K562 (cell line): ENCODE measurements at regions not wholly inside any gene's neighbourhood (a gene's known extent, or its start where the extent isn't known, plus 50 kb on each side); places are given as distances from the start of the nearest gene placed in this dataset.

ENCODE experiments used
- ATAC-seq: fragments of 200-7000 bp; cut with Tn5 transposase; 3 replicates; pipeline ENCODE4 v1.9.1; 2020; ENCODE audit warnings: moderate library complexity
- BruUV-seq: library from RNA; stranded (reverse); fragments of 400-500 nt; replicated peaks from 2 replicates; lab custom pipeline; 2021; lab: Mats Ljungman, UMichigan
- CTCF ChIA-PET: fragments of 300-600 bp; formaldehyde crosslinking; extraction: SDS; loops from one replicate; lab custom pipeline; 2021; ENCODE audit warnings: low intra/inter-chr PET ratio; lab: Yijun Ruan, JAX
- POLR2A ChIA-PET: fragments of 300-600, 350-650 bp; sonication (Branson Sonifier 250); formaldehyde crosslinking; extraction: SDS; loops from one replicate; lab custom pipeline; 2021; ENCODE audit warnings: antibody characterized with exemption, inconsistent platforms; lab: Yijun Ruan, JAX
- DNase-seq, 4 experiments: peaks; one replicate each; pipeline versions ENCODE4 v3.0.0 to v3.0.0-alpha.2; 2011 to 2018; ENCODE audit warnings: low spot score in 3 of 4, mixed read lengths in 3 of 4; ENCODE audit errors: extremely low read depth in 1 of 4
- FAIRE-seq: peaks from 2 replicates; lab custom pipeline; 2011; peaks lifted over from hg19 to GRCh38; lab: Jason Lieb, UNC
- H2AFZ ChIP-seq: 2 replicates; pipeline ENCODE4 v1.6.0; 2011; ENCODE audit warnings: low read depth, low read length, control low read depth, inconsistent platforms
- H3K27ac ChIP-seq: fragments of 200-600 bp; 3 replicates; pipeline ENCODE4 v1.8.0; 2011; ENCODE audit warnings: low read depth, mild to moderate bottlenecking, control low read depth, inconsistent platforms, low read length, moderate library complexity, mixed read lengths; ENCODE audit errors: extremely low read depth
- H3K27me3 ChIP-seq, 2 experiments: fragments of 300-600 bp in 1 of 2; 2 replicates in 1 of 2; 3 replicates in 1 of 2; pipeline versions ENCODE4 v1.6.0 to v1.8.0; 2011; ENCODE audit warnings: inconsistent platforms in 2 of 2, low read length in 2 of 2, mild to moderate bottlenecking in 1 of 2, mixed read lengths in 1 of 2, moderate library complexity in 1 of 2; ENCODE audit not compliant: control insufficient read depth in 2 of 2, insufficient read depth in 2 of 2
- H3K36me3 ChIP-seq: fragments of 300-600 bp; 3 replicates; pipeline ENCODE4 v1.8.0; 2011; ENCODE audit warnings: mild to moderate bottlenecking, low read length, inconsistent platforms; ENCODE audit not compliant: control insufficient read depth, insufficient read depth
- H3K4me1 ChIP-seq, 2 experiments: fragments of 200-600 bp in 1 of 2; replicated peaks in 1 of 2; 2 replicates in 1 of 2; 3 replicates in 1 of 2; pipeline versions ENCODE4 v1.5.1 to v1.8.0; 2011; ENCODE audit warnings: inconsistent platforms in 2 of 2, low read length in 2 of 2, mild to moderate bottlenecking in 1 of 2, mixed read lengths in 1 of 2, moderate library complexity in 1 of 2; ENCODE audit not compliant: control insufficient read depth in 2 of 2, insufficient read depth in 2 of 2
- H3K4me2 ChIP-seq: 2 replicates; pipeline ENCODE4 v1.6.1; 2011; ENCODE audit warnings: low read length, control low read depth, inconsistent platforms, mixed read lengths; ENCODE audit not compliant: insufficient read depth
- H3K4me3 ChIP-seq: fragments of 200-600 bp; sonication (generic), shearing (Covaris generic); 2 replicates; pipeline ENCODE4 v1.5.1; 2016; ENCODE audit warnings: control low read depth, inconsistent platforms
- H3K79me2 ChIP-seq: fragments of 200-600 bp; 3 replicates; pipeline ENCODE4 v1.8.0; 2011; ENCODE audit warnings: low read length, inconsistent platforms; ENCODE audit not compliant: control insufficient read depth, insufficient read depth
- H3K9ac ChIP-seq, 2 experiments: 2 replicates each; pipeline versions ENCODE4 v1.6.0 to v1.6.1; 2011; ENCODE audit warnings: low read depth in 2 of 2, low read length in 2 of 2, control low read depth in 1 of 2, inconsistent platforms in 1 of 2, mild to moderate bottlenecking in 1 of 2, mixed read lengths in 1 of 2; ENCODE audit not compliant: insufficient read depth in 1 of 2
- H3K9me1 ChIP-seq: one replicate; pipeline ENCODE4 v1.6.0; 2011; ENCODE audit warnings: inconsistent platforms, mild to moderate bottlenecking, low read length, moderate library complexity; ENCODE audit not compliant: control insufficient read depth, insufficient read depth
- H3K9me3 ChIP-seq: replicated peaks from 2 replicates; pipeline ENCODE4 v1.5.1; 2011; ENCODE audit warnings: low read depth, low read length, inconsistent platforms; ENCODE audit not compliant: control insufficient read depth, insufficient read depth
- H4K20me1 ChIP-seq: replicated peaks from 2 replicates; pipeline ENCODE4 v1.6.1; 2011; ENCODE audit warnings: low read length, inconsistent platforms, mixed read lengths; ENCODE audit not compliant: control insufficient read depth, insufficient read depth
- DNMT1 ChIP-seq: fragments of 450-650 bp; IDR thresholded peaks from 2 replicates; pipeline ENCODE4 v1.6.1; 2016; ENCODE audit warnings: antibody characterized with exemption, mild to moderate bottlenecking
- IRF2 ChIP-seq: sonication (generic); formaldehyde crosslinking; IDR thresholded peaks from 2 replicates; pipeline ENCODE4 v1.8.1; 2022; ENCODE audit warnings: mild to moderate bottlenecking, missing genetic modification reagents
- MBD2 ChIP-seq: sonication (generic); IDR thresholded peaks from 2 replicates; pipeline ENCODE4 v1.6.1; 2016; ENCODE audit warnings: low read depth, borderline replicate concordance
- MEIS2 ChIP-seq: fragments of 450-650 bp; IDR thresholded peaks from 2 replicates; pipeline ENCODE4 v1.6.1; 2014; ENCODE audit warnings: mild to moderate bottlenecking; ENCODE audit not compliant: partially characterized antibody
- NELFE ChIP-seq: IDR thresholded peaks from 2 replicates; pipeline ENCODE4 v1.6.1; 2011; ENCODE audit warnings: mild to moderate bottlenecking; ENCODE audit not compliant: insufficient read depth, insufficient read length
- PCBP2 ChIP-seq: fragments of 200-400 bp; formaldehyde crosslinking; IDR thresholded peaks from 2 replicates; pipeline ENCODE4 v1.6.1; 2018; ENCODE audit warnings: low read length, low read depth, mild to moderate bottlenecking, moderate library complexity; ENCODE audit not compliant: poor library complexity, severe bottlenecking
- SMAD4 ChIP-seq: fragments of 250-450 bp; sonication (Bioruptor Pico); conservative IDR thresholded peaks from 2 replicates; pipeline ENCODE4 v1.8.0; 2021; ENCODE audit warnings: inconsistent platforms, mild to moderate bottlenecking, moderate library complexity
- SMARCA5 ChIP-seq: fragments of 450-650 bp; IDR thresholded peaks from 2 replicates; pipeline ENCODE4 v1.6.1; 2016
- TAF7 ChIP-seq: fragments of 450-650 bp; IDR thresholded peaks from 2 replicates; pipeline ENCODE4 v1.6.1; 2016; ENCODE audit warnings: missing genetic modification characterization, missing compliant biosample characterization
- TBL1XR1 ChIP-seq, 2 experiments: IDR thresholded peaks; 2 replicates each; pipeline ENCODE4 v1.6.1; 2012; ENCODE audit warnings: improper control_type of control experiment in 2 of 2, low read length in 2 of 2, mild to moderate bottlenecking in 1 of 2
- ZNF253 ChIP-seq: fragments of 250-450 bp; sonication (Bioruptor Pico); conservative IDR thresholded peaks from 2 replicates; pipeline ENCODE4 v1.6.1; 2021; ENCODE audit warnings: mild to moderate bottlenecking
- ZNF511 ChIP-seq: sonication (generic); formaldehyde crosslinking; IDR thresholded peaks from 2 replicates; pipeline ENCODE4 v1.8.0; 2022; ENCODE audit warnings: mild to moderate bottlenecking, missing genetic modification reagents
- WGBS: fragments of 100-300 bp; shearing (Covaris generic); methylation state at CpG from one replicate; pipeline ENCODE4 v1.1.6; 2016; ENCODE audit warnings: low coverage, mixed read lengths; ENCODE audit not compliant: insufficient coverage; ENCODE audit errors: missing lambda C conversion rate; 5-methylcytosine and 5-hydroxymethylcytosine counted together
- in situ Hi-C: fragments of 300-500 bp; cut with MboI; formaldehyde crosslinking; loops from 4 replicates; pipeline ENCODE4 v1.15.0; 2018; ENCODE audit warnings: inconsistent platforms, mixed read lengths
- intact Hi-C: fragments of 100-400 bp; cut with micrococcal nuclease; formaldehyde crosslinking; loops from 2 replicates; pipeline ENCODE4 v1.14.2; 2022
- TF ChIP-seq, protein P1 (sequence below), 3 experiments: IDR thresholded peaks in 2 of 3; conservative IDR thresholded peaks in 1 of 3; 2 replicates each; pipeline ENCODE4 v1.5.1; 2011 to 2012; ENCODE audit warnings: low read length in 3 of 3, mild to moderate bottlenecking in 3 of 3, control low read depth in 2 of 3, improper control_type of control experiment in 1 of 3, inconsistent platforms in 1 of 3, low read depth in 1 of 3, mixed read lengths in 1 of 3, moderate library complexity in 1 of 3; ENCODE audit not compliant: insufficient read depth in 2 of 3

DNA sequence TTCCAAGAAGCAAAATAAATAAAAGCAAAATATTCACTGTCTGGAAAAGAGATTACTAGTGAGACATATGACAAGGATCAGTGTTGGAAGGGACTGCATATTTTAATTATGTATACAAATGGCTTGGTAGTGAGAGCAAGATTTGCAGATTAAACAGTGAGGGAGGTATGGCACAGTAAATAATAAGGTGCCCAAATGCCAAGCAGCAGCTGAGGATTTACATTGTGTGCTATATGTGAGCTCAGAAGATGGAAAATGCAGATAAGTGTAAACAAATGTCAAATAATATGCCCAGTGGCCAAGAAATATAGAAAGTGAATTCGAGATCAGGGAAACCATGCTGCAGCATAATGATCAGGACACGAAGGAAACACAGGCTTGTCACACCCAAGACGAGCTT is 173.8 kb upstream of the NRSN1 start:
- in situ Hi-C loops = no loop called here

More for the DNA sequence above, 173.8 kb upstream of the NRSN1 start:
- H3K36me3 ChIP-seq = no peaks in the 10 kb centered on the region
- FAIRE-seq (no peak), ATAC-seq (no peak), DNase-seq (no peak)
- no peak overlapping the region for H2AFZ ChIP-seq
- H3K4me2 ChIP-seq = no peak overlapping the region
- intact Hi-C loops = no loop called here
- H3K79me2 ChIP-seq = no peaks in the 10 kb centered on the region
- WGBS = 0% methylated on average over 3 of the region's 3 CpGs
- TF ChIP-seq DNMT1 (no peak), SMAD4 (CRISPR knock-in tag) (no peak), SMARCA5 (no peak), NELFE (no peak), MEIS2 (no peak), TAF7 (no peak), ZNF253 (CRISPR knock-in tag) (no peak), TBL1XR1 (IDR thresholded peaks at IDR 0.05; ENCODE audit: low read length in 2 of 2) (no peak), PCBP2 (no peak), IRF2 (CRISPR knock-in tag) (no peak), ZNF511 (CRISPR knock-in tag) (no peak), MBD2 (no peak)
- TF ChIP-seq, protein P1, sequence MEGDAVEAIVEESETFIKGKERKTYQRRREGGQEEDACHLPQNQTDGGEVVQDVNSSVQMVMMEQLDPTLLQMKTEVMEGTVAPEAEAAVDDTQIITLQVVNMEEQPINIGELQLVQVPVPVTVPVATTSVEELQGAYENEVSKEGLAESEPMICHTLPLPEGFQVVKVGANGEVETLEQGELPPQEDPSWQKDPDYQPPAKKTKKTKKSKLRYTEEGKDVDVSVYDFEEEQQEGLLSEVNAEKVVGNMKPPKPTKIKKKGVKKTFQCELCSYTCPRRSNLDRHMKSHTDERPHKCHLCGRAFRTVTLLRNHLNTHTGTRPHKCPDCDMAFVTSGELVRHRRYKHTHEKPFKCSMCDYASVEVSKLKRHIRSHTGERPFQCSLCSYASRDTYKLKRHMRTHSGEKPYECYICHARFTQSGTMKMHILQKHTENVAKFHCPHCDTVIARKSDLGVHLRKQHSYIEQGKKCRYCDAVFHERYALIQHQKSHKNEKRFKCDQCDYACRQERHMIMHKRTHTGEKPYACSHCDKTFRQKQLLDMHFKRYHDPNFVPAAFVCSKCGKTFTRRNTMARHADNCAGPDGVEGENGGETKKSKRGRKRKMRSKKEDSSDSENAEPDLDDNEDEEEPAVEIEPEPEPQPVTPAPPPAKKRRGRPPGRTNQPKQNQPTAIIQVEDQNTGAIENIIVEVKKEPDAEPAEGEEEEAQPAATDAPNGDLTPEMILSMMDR (IDR thresholded peaks at IDR 0.05 in 2 of 3, conservative IDR thresholded peaks at IDR 0.05 in 1 of 3; ENCODE audit: insufficient read depth in 2 of 3, low read depth in 1 of 3, low read length in 3 of 3) = no peak
- CTCF ChIA-PET = no interaction called here
- H3K27ac ChIP-seq = no peak overlapping the region
- H3K9me1 ChIP-seq = no peaks in the 10 kb centered on the region
- no peak overlapping the region for H3K9ac ChIP-seq
- POLR2A ChIA-PET = no interaction called here
- H3K27me3 ChIP-seq = no peaks in the 10 kb centered on the region
- H3K4me1 ChIP-seq = no peaks in the 10 kb centered on the region
- no peak overlapping the region for H3K4me3 ChIP-seq
- H4K20me1 ChIP-seq = no peaks in the 10 kb centered on the region
- no peaks in the 10 kb centered on the region; the same call in 1 of the 2 replicates for H3K9me3 ChIP-seq
- BruUV-seq = no TSS peak
